HG03469 (cell line): ENCODE measurements at regions not wholly inside any gene's neighbourhood (a gene's known extent, or its start where the extent isn't known, plus 50 kb on each side); places are given as distances from the start of the nearest gene placed in this dataset.

Experiments
- ATAC-seq: cut with Tn5 transposase; IDR thresholded peaks from one replicate; pipeline ENCODE4 v1.9.1; 2021; ENCODE audit warnings: mild to moderate bottlenecking, moderate library complexity, moderate number of reproducible peaks; ENCODE audit not compliant: unreplicated experiment

GRCh38 chr4:138964716-138965426 lies 50.7 kb upstream of the NOCT start:
- ATAC-seq, result no peak

- no peak for ATAC-seq
These were observed 52.2 kb upstream of the NOCT start for GRCh38 chr4:138963412-138963811.

GRCh38 chr4:138961664-138962063 lies 53.9 kb upstream of the NOCT start:
- no peak for ATAC-seq

DNA sequence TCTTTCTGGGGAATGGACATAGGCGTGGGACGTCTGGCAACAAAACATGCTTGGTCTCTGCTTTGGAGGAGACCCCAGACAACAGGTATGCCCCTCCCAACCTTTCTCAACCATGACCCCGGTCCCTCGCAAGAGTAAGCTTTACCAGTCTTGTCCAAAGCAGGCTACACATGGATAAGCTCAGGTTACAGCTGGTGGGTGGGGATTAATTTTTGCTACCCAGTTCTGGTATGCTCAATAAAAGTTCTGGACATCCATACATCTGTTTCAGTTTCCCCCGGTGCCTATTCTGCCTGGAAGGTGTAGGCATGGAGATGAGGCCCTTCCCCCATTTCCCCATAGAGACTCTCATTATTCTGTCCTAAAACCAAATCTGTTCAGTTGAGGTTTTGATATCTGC lies 54.5 kb upstream of the NOCT start:
- ATAC-seq, result no peak

GRCh38 chr4:138960175-138960710 lies 55.3 kb upstream of the NOCT start:
- no peak for ATAC-seq

- no peak for ATAC-seq
These were observed 56.3 kb upstream of the NOCT start for GRCh38 chr4:138959097-138959815.

DNA sequence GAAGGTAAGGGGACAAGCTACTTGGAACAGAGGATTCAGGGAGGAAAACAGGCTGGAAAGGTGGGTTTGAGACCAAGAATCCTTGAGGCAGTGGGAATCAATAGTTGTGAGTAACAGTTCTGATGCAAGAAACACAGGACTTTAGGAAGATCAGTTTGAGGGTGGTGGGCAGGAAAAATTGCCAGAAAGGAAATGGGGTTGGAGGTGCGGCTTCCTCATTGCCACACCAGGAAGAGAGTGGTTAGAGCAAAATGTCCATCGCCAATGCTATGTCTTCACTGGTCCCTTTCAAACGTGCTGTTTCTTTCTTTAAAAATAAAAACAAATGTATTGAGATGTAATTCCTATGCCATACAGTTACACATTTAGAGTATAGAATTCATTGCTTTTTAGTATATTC lies 57.1 kb upstream of the NOCT start:
- no peak for ATAC-seq

DNA sequence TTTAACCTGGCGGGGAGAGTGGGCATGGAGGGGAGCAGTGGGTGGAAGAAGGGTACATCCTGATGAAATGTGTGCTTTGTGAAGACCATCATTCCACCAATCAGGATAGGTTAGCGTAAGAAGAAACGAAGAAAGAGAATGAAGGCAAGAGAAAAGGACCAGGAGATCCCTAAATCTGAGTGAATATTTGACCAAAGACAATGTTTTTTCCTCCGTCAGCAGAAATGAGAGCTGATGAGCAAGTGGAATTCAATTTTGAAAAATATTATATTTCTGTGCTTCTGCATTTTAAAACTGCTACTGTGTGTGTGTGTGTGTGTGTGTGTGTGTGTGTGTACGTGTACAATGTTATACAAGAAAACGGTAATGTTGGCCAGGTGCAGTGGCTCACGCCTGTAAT lies 58.3 kb upstream of the NOCT start:
- ATAC-seq, result no peak

DNA sequence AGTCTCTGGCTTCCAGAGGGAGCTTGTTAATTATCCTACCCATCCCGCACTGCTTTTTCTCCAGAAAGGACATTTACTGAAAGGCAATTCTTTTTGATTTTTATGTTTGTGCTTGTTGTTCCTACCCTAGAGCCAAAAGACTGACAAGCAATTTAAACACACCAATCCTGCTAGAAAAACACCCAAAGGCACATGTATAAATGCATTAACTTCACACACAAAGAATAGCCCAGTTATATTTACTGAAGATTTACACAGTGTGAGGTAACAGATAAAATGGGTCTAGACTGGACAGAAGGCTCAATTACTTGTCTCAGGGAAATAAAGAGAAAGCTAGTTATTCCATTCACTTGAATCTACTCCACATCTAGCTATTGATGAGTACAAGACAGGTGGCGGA lies 61.2 kb upstream of the NOCT start:
- no peak for ATAC-seq

DNA sequence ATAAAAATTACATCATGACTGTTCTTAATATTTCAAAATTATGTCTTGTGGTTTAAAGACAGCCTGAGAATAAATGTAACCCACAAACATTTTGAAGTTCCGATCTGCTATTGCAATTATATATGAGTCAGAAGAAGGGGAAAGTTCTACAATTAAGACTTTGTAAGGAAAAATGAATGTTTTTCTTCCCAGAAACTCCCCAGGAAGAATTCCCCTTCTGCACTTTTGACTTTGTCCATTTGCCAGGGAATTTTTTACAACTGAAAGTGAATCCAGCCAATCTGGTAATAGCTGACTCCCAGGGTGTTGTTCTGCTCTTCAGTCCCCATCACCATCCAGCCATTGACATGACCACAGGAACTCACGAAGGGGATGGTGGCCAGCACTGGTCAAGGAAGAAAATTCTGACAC lies 61.6 kb upstream of the NOCT start:
- no peak for ATAC-seq

- ATAC-seq, result no peak
These were observed 63.2 kb upstream of the NOCT start for GRCh38 chr4:138952411-138952810.

- no peak for ATAC-seq
These were observed 63.8 kb upstream of the NOCT start for GRCh38 chr4:138951764-138952163.

- no peak for ATAC-seq
These were observed 65.7 kb upstream of the NOCT start for GRCh38 chr4:138949866-138950265.

GRCh38 chr4:138948918-138949317 lies 66.7 kb upstream of the NOCT start:
- no peak for ATAC-seq

GRCh38 chr4:138946306-138946705 lies 69.3 kb upstream of the NOCT start:
- ATAC-seq, result no peak

- ATAC-seq, result no peak
These were observed 69.7 kb upstream of the NOCT start for GRCh38 chr4:138945840-138946239.

GRCh38 chr4:138945401-138945800 lies 70.2 kb upstream of the NOCT start:
- no peak for ATAC-seq

DNA sequence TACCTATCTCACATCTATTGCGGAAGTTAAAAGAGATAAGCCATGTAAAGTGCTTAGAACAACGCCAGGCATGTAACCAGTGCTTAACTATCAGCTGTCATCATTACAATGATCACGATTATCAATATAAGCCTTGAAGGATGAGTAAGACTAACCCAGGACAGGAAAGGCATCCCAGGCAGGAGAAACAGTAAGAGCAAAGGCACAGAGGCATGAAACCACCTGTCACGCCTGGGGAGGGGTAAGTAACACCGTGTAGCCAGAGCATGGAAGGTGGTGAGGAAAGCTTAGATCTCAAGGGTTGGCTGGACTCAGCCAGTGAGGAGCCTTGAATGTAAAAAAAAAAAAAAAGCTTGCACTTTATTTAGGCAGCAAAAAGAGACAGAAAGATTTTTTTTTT lies 71.7 kb upstream of the NOCT start:
- no peak for ATAC-seq

GRCh38 chr4:138941037-138941436 lies 74.5 kb upstream of the NOCT start:
- ATAC-seq, result no peak

GRCh38 chr4:138939960-138940359 lies 75.6 kb upstream of the NOCT start:
- no peak for ATAC-seq

DNA sequence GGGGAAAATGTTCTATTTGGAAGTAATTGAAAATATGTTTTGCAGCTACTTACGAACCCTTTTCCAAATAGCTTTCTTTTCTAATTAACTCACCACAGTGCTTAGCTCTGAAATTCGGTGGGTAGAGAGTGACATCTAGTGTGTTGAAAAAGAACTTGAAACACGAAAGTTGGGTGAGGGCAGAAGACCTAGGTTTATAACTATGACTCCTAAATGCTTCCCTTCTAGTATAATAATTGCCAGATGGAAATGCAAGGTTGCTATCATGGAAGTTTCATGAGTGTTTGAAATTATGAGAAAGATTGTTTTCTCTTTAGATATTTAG lies 77.3 kb upstream of the NOCT start:
- no peak for ATAC-seq

DNA sequence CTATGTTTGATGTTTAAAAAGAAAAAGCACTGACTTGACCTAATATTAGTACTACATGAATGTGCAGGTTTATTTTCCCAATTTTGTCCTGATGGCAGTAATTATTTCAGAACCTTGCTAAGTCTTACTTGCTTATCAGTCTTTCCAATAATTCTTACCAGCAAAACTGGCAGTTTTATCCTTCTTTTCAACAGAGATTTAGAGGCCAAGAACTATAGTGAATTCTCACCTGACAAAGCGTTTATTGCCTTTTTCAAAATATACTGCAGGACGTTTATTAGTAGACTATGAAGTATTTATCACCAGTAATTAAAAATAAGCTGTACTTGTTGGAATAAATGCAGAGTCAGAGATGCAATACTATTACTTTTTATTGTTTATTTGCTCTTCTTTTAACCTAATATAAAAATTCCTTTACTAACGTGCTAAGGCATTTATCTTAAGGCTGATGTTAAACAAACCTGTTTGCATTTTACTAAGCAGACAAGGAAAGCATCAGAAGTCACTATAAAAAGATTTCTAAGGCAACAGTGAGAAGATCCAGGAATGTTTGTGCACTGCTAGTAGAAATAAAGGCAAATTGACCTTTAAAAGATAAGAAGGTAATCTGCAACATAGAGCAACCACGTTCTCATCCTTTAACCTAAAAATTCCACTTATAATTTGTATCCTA lies 80.3 kb upstream of the NOCT start:
- no peak for ATAC-seq
